HG03159 (cell line): ENCODE measurements at regions not wholly inside any gene's neighbourhood (a gene's known extent, or its start where the extent isn't known, plus 50 kb on each side); places are given as distances from the start of the nearest gene placed in this dataset.

Source experiments
- ATAC-seq: cut with Tn5 transposase; IDR thresholded peaks from one replicate; pipeline ENCODE4 v1.9.1; 2021; ENCODE audit warnings: mild to moderate bottlenecking, moderate library complexity; ENCODE audit not compliant: unreplicated experiment

DNA sequence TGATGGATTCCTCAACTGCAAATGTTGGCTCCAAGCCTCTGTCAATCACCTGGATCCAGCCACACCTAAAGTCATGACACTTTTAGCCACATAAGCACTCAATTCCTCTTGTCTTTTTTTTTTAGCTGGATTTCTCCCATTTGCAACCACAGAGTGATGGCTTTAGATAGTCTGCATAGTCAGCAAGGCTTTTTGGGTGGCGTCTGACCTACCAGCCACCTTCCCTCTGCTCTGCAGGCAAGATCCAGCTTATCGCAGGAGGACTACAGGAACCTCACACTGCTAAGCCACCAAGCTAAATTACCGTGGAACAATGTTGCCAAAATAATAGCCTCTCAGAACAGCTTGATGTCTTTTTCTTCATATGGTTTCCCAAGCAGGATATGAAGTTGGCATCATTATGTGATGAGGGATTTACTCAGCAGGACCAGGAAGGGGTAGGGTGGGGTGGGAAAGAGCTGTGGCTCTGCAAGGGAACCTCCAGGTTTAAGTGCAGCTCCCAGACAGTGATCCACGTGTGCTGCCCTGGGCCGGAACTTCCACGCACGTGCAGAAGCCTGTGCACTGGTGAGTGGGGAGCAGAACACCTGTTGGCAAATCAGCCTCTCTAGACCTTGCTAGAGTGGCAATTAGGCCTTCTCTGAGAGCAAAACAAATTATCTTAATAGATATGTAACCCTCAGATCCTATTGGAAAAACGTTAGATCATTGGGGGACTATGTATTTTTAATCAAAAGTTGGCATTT lies 170.6 kb upstream of the NCK2 start:
- ATAC-seq, result no peak

DNA sequence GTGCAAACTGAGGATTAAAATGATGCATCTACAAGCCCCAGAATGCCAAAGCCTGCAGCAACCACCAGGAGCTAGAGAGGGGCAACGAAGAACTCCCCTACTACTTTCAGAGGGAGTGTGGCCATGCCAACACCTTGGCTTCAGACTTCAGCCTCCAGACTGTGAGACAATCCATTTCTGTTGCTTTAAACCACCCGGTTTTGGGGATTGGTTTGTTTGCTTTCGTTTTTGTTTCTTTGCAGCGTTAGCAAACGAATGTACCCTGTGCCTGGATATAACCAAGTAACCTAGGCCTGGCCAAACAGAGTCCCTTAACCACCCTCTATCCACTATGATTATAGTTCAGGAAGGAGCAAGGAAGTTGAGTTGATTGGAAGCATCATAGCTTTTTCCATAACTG lies 171.2 kb upstream of the NCK2 start:
- ATAC-seq, result no peak

DNA sequence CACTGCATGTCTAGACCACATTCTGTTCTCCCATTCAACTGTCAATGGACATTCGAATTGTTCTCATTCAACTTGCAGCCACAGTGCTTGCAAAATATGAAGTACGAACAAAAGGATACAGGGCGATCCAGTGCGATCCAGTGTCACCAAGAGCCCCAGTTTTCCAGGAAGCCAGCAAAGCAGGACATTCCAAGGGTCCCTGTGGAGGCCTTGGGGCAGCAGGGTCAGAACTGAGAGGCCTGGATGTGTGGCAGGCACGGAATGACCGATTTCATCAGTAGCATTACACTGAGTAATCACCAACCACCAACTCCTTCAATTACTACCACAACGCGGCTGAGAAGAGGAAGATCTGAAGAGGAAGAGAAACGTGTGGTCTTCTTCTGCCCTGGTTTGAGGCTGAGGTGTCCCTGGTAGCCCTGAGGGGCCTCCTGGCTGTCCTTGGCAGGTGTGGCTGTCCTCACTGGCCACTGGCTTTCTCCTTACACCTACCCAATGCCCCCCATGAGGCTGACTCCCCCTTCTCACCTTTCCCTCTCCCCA lies 172.7 kb upstream of the FHL2 start:
- no peak for ATAC-seq

DNA sequence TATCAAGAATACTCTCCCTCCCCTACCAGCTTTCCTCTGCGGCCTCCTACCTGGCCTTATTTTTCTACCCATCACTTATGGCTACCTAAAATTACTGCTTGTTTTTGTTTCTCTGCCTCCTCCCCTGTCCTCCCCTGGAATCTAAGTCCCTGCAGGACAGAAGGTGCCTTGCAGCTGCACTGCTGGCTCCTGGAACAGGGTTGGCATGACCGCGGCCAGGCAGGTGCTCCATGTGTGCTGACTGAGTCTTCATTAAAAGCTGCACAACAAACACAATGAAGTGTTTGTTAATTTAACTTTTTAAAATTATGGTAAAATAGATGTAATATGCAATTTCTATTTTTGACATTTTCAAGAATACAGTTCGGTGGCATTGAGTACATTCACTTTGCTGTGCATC lies 171.9 kb upstream of the FHL2 start:
- ATAC-seq, result no peak

DNA sequence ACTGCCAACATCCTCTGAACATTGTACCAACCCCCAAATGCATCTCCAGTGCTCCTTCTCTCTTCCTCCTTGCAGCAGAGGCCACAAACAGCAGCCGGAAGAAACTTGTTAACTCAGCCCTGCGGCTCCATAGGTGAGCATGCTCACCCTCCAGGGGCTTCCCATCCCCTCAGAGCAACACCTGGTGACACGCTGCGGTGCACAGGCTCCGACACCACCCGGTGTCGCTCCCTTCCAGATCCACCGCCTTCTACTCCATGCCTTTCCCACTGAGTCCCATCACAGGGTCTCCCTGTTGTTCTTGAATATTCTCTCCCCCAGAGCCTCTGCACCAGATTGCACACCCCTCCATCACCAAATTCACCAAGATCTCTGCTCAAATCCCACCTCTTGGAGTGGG lies 171.5 kb upstream of the FHL2 start:
- ATAC-seq, result no peak

DNA sequence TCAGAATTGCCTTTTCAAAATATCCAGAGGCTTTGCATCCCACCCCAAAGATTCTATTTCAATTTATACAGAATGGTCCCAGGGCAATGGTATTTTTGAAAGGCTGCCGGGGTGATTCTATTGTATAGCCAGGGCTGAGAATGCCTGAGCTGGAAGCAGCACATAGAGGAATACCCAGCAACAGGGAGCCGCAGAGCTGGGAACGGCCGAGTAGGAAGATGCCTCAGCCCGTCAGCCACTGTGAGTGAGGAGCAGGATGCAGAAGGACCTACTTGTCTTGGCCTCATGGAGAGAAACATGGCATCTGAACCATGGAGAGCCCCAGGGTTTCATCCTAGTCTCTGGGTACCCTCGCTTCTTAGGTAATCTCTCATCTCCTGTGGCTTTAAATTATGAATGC lies 170.8 kb upstream of the FHL2 start:
- ATAC-seq, result no peak

GRCh38 chr2:105567996-105568494 lies 169.2 kb upstream of the FHL2 start:
- ATAC-seq, result no peak

GRCh38 chr2:105563000-105563719 lies 164.3 kb upstream of the FHL2 start:
- ATAC-seq, result no peak

GRCh38 chr2:105561401-105561800 lies 162.6 kb upstream of the FHL2 start:
- no peak for ATAC-seq

- ATAC-seq, result no peak
Observed at GRCh38 chr2:105560157-105560556, 161.3 kb upstream of the FHL2 start.

DNA sequence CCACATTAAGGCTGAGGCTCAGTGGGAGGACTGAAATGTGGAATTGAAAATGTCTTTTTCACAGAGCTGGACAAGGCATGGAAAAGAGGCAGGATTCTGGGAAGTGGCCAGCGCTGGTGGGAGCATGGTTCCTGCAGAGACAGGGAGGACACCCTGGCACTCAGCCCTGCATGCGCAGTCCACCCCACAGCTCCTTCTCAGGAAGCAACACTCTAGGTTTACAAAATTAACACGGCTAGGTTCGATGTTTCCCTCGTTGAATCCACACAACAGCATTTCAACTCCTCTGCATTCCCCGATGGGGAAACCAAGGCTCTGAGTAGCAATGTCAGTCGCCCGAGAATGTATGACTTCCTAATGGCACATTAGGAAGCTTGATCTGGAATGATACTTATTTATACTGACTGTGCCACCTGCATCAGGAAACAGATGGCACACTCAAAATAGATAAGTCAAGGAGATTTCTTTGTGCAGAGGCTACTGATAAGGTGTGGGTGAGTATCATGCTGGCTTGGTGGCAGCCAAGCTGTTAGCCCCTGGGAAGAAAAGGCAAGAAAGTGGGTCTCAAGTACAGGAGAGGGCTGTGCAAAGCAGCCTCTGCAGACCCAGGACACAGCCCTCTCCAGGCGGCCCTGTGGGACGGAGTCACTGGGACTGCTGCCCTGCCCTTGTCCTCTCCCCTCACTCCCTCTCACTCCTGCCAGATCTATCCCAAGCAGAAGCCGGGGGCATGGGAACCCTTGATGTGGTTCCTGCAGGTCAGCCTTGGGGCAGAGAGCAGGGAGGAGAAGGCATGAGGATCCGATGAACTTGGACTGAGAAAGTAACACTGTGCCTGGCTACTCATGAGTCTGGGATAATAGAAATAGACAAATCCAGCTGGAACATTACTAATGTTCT lies 158.4 kb upstream of the FHL2 start:
- ATAC-seq, result no peak

- ATAC-seq, result no peak
Observed at GRCh38 chr2:105556366-105556765, 157.5 kb upstream of the FHL2 start.

DNA sequence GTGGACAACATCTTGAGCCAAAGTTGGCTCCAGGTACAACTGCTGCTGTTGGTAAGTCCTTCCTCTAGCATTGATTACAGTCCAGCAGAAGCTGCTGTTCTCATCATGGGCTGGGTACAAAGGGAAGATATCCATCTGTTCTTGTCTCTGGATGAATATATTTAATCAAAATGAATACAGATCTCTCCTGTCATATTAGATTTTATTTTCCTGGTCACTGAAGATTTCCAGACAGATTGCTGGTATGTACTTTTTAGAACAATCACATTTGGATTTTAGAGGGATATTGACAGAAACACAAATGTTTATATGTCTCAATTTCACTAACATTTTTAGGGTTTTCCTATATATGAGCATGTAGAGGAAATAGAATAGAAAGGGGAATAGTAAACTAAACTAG lies 155.4 kb upstream of the FHL2 start:
- ATAC-seq, result no peak

- ATAC-seq, result no peak
Observed at GRCh38 chr2:105553538-105554196, 154.8 kb upstream of the FHL2 start.

DNA sequence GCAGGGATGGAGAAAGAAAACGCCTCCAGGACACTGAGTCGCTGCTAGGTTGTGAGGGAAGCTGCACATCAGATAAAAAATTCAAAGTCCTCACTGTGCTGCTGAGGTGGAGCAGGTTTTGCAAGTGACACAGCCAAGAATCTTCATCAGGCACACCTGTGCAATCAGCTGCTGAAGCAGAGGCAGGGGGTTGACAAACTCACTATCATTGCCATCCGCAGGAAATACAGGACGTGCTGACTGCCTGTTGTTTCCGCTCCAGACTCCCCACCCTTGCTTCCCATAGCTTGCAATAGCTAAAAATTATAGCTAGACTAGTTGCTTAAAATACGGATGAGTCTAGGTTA lies 147.8 kb upstream of the FHL2 start:
- no peak for ATAC-seq

DNA sequence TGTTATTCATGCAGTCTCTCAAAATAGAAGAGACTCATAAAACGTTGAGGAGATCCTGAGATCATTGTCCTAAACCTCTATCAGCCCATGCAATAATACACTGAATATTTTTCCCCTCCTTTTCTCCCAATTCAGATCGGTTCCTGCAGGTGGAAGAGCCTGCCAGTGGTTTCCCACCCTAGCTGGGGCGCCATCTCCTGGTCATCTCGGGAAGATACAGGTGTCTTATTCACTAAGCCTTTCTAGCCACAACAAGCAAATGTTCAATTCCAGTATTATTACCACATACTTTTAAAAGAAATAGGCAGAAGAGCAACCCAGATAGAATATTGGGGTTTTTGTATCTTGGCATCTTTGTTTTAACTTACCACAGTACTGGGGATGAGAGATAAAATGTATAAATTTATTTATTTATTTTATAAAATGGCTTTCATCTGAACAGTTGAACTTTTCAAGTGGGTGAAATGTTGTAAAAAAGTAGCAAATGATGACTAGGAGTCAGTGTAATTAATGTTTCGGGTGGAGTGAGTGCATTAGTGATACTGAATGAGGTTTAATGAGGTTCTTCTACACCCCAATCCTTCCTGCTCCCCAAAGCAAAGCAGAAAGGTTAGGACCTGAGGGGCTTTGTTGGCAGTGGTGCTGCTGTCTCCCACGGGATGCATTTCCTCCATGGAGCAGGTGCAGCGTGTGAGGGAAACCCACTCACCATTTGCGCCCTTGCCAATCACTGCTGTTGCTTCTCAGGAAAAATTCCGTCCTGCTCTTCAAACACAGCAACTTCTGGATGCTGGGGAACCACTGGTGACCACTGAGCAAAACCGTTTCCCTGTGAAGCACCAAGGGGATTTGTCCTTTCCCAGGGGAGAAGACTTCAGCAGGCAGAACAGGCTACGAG lies 147.1 kb upstream of the FHL2 start:
- peak; percentile 70 for ATAC-seq

GRCh38 chr2:105544591-105545377 lies 145.9 kb upstream of the FHL2 start:
- ATAC-seq, result no peak

DNA sequence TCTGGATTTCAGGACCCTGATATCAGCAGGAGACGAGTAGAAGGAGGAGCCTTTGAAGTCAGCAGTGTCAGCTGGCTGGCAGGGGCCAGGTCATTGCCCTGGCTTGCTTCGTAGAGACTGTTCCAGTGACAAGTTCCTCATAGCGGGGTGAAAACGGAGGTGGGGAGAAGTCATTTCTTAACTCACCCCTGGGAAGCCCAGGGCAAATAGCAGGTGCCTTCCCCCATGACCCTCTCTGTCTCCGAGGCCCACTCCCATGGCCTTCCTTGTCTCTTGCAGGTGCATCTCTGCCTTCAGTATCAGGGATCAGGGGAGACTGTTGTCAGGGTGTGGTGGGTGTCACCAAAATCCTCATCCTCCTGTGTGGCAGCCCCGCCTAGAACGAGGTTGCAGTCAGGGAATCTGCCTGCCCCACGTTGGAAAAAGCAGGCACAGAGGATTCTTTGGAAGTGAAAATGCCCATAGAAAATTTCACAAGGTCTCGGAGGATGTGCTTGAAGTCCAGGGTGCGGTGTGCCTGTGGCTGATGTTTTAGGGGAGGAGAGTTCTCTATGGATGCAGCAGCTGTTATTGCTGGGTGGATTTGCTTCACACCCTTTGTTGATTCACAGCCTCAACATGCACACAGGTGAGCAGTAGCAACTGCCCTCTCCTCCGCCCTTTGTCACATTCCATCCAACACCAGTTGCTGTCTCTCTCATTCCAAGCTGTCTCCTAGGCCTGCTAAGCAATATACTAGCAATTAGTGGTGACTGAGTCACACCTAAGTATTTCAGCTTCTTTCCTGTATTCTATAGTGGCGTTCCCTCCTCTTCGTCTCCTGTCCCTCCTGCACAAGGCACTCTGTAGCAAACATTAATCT lies 142.6 kb upstream of the FHL2 start:
- ATAC-seq, result no peak
